Activated CD8-positive, alpha-beta memory T cell treated with anti-CD3 and anti-CD28 coated beads for 24 hours (primary cell): ENCODE measurements at regions not wholly inside any gene's neighbourhood (a gene's known extent, or its start where the extent isn't known, plus 50 kb on each side); places are given as distances from the start of the nearest gene placed in this dataset.
"Not testable (repeated sequence)": the region's sequence is repeated elsewhere in the genome, so short reads cannot be mapped to it uniquely, and the experiment has no call there.

ENCODE experiments used
- DNase-seq: peaks from one replicate; pipeline ENCODE4 v3.0.0-alpha.2; 2020

GRCh38 chr3:110016235-110016815, 679.0 kb upstream of the DPPA4 start:
- DNase-seq: no peak

DNA sequence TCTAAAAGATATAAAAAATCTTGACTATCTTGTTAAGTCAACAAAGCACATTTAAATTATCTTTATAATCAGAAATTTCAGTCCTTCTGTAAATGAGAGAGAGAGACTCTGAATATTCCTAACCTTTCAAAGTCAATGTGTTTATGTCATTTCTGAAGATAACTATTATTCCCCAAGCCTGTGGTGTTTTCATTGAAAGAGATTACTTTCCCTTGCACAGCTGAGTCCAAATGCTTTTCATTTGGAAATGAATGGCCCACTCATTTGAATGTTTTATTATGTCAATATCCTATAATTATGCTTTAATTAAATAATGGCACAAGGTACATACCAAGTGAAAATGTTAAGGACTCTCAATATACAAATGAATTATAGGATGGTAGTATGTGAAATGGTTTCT, 680.0 kb upstream of the DPPA4 start:
- no peak for DNase-seq

DNA sequence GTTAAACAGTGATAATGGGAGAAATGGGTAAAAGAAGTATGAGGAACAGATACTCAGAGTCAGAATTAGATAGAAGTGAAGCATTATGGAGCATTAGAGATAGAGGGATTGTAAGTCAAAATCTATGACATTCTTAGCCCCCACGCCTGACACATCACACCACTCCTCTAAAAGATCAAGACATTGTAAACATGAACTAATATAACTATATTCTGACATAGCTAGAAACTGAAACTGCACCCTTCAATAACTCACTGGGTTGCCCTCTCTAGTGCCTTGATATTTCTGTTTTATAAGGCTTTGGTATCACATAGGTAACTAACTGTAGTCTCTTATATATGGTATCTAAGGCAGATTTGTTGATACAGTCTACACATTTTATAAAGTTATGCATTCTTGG, 684.3 kb upstream of the DPPA4 start:
- DNase-seq: no peak

GRCh38 chr3:110023022-110023421, 685.7 kb upstream of the DPPA4 start:
- DNase-seq: not testable (repeated sequence)

DNA sequence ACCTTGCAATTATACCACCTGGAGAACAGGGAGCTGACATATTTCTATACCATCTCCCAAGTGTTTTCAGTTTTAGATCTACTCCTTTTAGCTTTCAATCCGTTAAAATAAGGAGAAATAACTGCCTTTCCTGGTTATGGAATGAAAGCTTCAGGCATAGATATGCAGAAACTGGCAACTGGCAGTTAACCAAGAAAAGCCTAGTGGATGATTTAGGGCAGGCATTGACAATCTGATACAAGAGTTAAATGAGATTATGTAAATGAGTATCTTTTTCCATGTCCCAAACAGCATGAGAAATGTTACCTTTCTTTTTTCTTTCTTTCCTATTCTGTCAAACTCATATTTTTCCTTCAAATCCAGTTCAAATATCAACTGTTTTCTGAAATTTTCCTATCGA, 689.1 kb upstream of the DPPA4 start:
- no peak for DNase-seq

DNA sequence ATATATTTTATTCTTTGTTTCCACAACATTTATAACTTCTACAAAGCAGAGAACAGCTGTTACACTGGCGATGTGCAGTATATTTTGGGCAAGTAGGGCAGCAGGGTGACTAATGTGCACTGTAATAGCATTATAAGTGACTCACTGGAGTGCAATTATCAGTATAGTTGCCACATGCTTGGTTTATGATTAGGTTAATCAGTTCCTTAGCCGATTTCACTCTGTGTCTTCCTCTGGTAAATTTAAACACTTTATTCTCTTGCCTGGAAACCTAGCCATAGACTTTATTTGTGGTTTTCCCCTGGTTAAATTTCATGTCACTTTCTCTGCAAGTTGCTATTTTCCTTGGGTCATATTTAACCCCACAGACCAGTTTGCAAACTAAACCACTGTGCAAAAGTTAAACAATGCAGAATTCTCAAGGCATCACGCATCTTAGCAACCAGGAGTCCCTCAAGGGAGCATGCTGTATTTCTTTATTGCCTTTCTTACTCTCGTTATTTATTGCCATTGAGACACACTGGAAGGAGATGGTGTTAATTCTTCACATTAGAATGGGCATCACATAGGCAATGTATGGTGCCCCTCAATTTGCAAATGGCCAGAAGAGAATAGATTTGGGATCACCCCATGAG, 690.2 kb upstream of the DPPA4 start:
- no peak for DNase-seq

- DNase-seq: no peak
Measured at GRCh38 chr3:110031975-110032374, 694.6 kb upstream of the DPPA4 start.

GRCh38 chr3:110059431-110059830, 722.1 kb upstream of the DPPA4 start:
- no peak for DNase-seq

- no peak for DNase-seq
Measured at GRCh38 chr3:110062716-110063115, 725.4 kb upstream of the DPPA4 start.

DNA sequence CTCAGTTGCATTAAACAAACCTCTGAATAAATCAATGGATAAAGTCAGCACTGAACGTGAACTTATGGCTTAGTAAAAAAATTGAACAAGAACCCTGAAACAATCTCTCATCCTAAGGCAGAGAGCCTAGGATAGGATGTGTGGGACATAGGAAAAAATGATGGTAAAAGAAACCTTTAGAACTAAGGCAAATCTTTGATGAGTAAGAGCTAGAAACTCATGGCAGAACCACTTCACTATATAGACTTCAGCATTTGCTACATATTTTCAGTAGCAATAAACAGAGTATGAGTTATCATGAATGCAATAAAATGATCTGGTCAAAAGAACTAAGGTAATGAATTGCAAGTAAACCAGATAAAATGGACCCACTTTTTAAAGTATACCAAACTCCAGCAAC, 725.8 kb upstream of the DPPA4 start:
- DNase-seq: no peak

GRCh38 chr3:110066206-110066605, 728.9 kb upstream of the DPPA4 start:
- DNase-seq: no peak

GRCh38 chr3:110067527-110067926, 730.2 kb upstream of the DPPA4 start:
- DNase-seq: no peak

DNA sequence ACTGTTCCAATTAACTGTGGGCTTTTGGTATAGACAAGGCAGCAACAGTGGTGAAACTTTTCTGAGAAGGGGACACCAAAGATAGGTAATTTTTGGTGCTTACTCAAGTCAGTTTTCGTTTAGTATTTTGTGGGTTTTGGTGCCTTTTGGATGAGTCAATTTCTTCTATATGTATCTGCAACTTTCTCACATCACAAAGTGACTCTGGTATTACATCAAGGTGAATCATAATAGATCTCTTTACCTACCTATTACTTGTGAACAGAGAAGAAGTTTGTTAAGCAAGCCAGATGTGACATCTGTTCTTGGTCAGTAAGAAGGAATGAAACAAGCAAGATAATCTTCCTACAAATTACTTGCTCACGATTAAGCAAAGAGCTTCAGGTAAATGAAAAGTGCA, 732.4 kb upstream of the DPPA4 start:
- no peak for DNase-seq

DNA sequence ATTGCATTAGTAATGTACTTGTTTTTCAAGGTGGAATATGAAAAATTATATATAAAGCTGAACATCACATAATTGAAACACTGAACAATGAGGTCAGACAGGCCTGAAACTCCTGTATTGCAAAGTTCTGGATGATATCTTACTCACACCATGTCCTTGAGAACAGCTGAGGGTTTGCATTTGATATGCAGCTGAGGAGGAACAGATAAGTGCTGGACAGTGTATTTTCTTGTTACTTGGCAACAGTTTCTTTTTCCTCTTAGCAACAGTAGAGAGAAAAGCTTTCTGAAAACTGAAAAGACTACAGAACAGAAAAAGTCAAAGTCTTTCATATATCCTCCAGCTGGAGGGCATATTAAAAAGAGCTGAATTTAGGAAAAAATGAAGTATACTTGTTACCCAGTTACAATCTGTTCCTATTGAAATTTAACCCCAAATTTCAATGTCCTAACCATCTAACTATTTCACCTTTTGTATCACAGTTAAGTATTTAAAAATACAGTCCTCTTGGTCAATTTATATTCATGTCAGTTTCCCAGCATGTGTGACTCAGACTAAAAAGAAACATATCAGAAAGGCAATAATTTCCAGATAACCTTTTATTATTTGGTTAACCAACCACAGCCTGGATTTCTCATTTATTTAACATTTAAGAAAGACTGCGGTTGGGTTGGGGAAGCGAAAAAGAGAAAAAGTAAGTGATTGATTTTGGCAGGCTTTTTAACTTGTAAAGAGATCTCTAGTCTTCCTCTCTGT, 733.0 kb upstream of the DPPA4 start:
- no peak for DNase-seq

GRCh38 chr3:110074095-110074494, 736.7 kb upstream of the DPPA4 start:
- DNase-seq: no peak

GRCh38 chr3:110077093-110077492, 739.7 kb upstream of the DPPA4 start:
- DNase-seq: no peak

DNA sequence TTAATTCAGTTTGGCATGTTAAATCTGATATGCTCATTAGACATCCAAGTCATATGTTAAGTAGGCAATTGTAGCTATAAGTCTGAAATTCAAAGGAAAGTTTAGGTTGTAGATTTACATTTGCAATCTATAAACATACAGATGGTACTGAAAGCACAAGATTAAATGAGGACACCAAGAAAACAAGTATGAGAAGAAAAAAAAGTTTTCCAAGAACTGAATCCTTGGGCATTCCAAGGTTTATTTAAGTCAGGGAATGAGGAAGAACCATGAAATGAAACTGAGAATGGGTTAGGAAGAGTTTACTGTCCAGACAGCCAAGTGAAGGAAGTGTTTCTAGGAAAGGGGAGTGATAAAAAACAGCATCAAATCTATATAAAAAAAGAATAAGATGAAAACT, 756.1 kb upstream of the DPPA4 start:
- DNase-seq: no peak

- DNase-seq: no peak
Measured at GRCh38 chr3:110093812-110094401, 756.6 kb upstream of the DPPA4 start.

- DNase-seq: no peak
Measured at GRCh38 chr3:110099711-110100110, 762.4 kb upstream of the DPPA4 start.

DNA sequence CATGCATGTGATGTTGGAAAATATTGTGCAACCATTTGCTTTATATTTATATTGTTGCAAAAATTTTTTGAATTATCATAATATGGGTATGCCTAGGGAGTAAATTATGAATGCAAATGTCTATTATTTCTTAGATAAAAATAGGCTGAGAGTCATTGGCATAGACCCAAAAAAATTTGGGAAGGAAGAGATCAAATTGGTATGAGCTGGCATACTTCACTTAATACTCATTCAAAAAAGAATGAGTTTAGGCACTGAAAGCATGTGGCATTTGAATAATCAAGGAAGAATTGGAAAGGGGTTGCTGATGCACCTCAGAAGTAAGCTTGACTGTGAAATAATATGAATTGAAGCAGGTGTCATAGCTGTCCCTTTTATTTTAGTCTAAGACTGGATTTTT, 764.0 kb upstream of the DPPA4 start:
- DNase-seq: no peak

- DNase-seq: no peak
Measured at GRCh38 chr3:110106805-110107204, 769.5 kb upstream of the DPPA4 start.

GRCh38 chr3:110123946-110124345, 786.6 kb upstream of the DPPA4 start:
- DNase-seq: no peak

DNA sequence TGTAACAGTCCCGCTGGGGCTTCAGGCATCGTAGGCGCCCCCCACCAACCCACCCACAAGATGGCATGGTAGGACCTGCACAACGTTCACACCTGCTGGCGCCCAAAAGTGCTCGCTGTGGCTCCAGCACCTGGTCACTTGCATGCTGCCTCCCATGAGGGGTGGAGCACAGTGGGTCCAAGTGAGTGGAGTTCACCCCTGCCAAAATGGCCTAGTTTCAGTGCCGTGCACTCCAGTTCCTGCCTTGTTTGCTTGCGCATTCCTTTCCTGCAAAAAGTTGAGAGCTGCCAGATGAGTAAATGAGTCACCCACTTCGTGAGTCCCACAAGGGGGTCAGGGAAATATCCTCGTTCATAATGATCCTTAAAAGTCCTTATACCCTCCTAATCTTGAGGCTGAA, 788.7 kb upstream of the DPPA4 start:
- no peak for DNase-seq

DNA sequence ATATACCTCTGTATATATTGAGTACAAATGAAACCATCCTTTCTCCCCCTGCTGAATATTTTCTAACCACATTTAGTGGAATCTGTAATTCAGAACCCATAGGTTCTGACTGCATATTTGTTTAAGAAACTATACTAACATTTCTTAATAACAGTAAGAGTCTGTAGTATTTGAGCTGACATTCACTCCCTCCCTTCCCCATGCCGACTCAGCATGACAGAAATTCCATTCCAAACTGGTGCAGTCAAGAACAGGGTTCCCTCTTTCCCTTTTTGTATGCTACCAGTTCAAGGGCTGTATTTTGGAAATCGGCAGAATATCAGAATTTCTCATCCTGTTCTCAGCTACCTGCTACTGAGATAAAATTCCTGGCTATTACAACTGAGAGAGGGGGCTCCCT, 796.6 kb upstream of the DPPA4 start:
- DNase-seq: no peak
